ENCODE measurements at regions not wholly inside any gene's neighbourhood (a gene's known extent, or its start where the extent isn't known, plus 50 kb on each side); places are given as distances from the start of the nearest gene placed in this dataset.

GRCh38 chr18:43651057-43651456 lies 373.8 kb upstream of the SYT4 start:
- no peak for FAIRE-seq

DNA sequence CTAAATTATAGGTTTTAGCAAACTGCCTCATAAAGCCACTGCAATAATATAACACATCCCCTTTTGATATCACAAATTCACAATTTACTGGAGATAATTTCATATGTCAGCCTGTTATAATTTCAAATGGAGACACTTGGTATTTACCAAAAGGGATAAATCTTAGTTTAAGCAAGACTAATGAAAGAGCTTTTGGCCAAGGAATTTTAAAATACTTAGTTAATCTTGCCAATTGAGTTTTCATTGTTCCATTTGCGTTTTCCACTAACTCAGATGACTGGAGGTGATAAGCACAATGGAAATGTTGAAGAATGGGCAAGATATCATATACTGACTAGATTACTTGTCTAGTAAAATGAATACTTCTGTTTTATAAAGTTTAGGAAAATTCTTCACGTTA lies 379.3 kb upstream of the SYT4 start:
- FAIRE-seq, result no peak

- FAIRE-seq, result no peak
These were observed 384.3 kb upstream of the SYT4 start for GRCh38 chr18:43661570-43661969.

- FAIRE-seq, result no peak
These were observed 385.4 kb upstream of the SYT4 start for GRCh38 chr18:43662657-43663056.

DNA sequence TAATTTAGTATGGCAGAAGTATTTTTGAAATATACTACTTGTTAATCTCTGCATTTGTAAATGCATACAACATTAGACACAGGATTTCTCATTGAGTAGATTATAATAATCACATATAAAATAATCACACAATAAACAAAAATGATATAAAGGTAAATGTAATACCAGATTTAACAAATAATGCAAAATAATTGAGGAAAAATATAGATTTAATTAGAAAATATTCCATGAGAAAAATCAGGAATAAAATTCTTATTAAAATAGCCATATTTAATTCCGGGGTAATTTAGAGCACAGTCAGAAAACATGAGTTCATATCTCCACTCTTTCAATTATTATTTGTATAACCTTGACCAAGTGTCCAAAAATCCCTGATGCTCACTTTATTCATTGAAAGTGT lies 385.9 kb upstream of the SYT4 start:
- no peak for FAIRE-seq

GRCh38 chr18:43664487-43665008 lies 387.3 kb upstream of the SYT4 start:
- no peak for FAIRE-seq

DNA sequence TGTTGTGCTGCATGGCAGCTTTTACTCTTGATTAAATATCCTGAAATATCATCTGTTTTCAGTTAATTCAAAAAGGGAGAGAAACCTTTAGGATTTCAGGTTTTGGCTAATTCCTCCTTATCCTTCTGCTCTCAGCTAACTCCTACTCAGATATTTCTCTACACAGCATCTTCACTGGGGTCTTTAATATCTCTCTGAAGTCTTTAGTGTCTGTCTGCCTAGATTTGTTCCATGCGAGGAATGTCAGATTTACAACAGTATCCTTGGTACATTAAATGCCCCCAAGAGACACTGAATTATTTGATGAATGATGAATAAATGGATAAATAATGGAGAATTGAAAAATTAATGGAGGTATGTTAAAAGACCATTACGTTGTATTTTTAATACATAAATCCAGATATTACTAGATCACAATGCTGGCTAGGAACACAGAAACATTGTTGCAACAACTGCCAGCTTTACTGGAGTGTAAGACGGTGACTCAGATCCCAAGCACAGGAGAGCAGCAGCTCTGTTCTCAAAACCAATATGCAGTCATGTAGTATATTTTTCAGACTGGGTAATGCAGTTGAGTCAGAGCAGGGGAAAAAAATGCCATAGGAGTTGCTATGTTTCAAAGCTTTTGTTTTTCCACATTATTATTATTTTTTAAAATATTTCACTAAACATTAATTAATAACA lies 388.0 kb upstream of the SYT4 start:
- no peak for FAIRE-seq

DNA sequence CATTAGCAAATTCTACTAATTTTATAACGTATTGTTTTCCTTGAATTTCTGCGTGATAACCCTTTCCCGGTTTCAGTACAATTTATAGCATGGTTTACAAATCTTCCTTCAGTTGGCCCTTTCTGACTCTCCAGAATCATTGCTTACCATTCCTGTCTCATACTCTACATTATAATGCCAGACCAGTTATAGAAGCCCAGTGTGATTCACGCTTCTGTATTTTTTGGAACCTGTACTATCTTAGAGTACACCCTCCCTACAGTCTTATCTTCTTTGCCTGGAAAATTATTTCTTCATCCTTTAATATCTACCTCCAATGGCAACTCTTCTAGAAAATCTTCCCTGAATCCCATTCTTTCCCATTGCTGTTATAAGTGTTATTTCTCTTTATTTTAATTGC lies 391.6 kb upstream of the SYT4 start:
- no peak for FAIRE-seq

DNA sequence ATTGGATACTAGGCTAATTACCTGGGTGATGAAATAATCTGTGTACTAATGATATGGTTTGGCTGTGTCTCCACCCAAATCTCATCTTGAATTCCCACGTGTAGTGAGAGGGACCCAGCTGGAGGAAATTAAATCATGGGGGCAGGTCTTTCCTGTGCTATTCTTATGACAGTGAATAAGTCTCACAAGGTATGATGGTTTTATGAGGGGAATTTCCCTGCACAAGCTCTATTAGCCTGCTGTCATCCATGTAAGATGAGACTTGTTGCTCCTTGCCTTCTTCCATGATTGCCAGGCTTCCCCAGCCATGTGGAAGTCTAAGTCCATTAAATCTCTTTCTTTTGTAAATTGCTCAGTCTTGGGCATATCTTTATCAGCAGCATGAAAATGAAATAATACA lies 394.1 kb upstream of the SYT4 start:
- FAIRE-seq, result no peak

GRCh38 chr18:43680096-43680495 lies 402.8 kb upstream of the SYT4 start:
- FAIRE-seq, result no peak

- no peak for FAIRE-seq
These were observed 404.4 kb upstream of the SYT4 start for GRCh38 chr18:43681661-43682060.

DNA sequence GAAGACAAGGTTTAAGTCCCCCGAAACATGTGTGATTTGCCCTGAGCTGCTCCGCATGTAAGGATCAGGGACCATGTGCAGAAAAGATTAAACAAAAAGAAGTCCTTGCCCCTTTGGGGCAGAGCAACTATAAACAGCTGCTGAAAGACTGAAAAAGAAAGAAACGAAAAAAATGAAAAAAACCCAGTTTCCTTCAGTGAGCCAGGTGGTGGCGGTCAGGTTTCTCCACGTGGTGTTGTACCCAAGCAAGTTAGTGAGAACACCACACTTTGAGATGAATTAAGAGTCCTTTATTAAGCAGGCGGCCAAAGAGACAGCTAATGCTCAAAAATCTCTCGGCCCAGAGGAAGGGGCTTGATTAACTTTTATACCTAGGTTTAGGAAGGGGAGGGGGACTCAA lies 404.9 kb upstream of the SYT4 start:
- no peak for FAIRE-seq

DNA sequence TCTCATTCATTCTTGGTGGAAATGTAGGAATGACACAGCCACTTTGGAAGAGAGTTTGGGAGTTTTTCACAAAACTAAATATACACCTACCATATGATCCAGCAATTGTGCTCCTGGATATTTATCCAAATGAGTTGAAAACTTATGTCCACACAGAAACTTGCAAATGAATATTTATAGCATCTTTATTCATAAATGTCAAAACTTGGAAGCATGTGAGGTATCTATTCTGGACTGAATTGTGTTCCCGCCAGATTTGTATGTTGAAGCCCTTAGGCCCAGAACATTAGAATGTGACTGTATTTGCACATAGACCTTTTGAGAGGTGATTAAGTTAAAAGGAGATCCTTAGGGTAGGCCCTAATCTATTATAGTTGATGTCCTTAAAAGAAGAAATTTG lies 409.4 kb upstream of the SYT4 start:
- FAIRE-seq, result no peak

- no peak for FAIRE-seq
These were observed 414.9 kb upstream of the SYT4 start for GRCh38 chr18:43692099-43692690.

GRCh38 chr18:43702399-43702798 lies 425.1 kb upstream of the SYT4 start:
- no peak for FAIRE-seq

GRCh38 chr18:43703050-43703449 lies 425.8 kb upstream of the SYT4 start:
- FAIRE-seq, result no peak

- FAIRE-seq, result no peak
These were observed 428.6 kb upstream of the SYT4 start for GRCh38 chr18:43705850-43706249.

DNA sequence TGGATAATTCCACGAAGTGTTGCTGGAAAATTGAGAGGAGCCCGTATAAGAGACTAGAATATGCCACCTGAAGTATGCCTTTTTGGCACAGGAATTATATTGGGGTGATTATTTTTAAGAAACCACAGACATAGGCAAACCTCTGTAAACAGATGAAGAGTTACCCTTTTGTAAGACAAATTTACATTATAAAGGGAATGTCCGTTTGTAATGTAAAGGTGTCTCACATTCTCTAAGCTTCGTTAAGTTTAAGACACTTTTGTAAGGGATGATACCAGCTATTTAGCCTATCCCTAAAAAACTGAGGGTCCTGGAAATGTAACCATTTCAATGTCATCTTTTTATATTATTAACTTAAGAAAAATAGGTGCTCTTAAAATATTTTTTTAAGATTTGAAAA lies 432.8 kb upstream of the SYT4 start:
- FAIRE-seq, result no peak

- no peak for FAIRE-seq
These were observed 437.2 kb upstream of the SYT4 start for GRCh38 chr18:43714343-43715010.

- FAIRE-seq, result no peak
These were observed 442.0 kb upstream of the SYT4 start for GRCh38 chr18:43719267-43719795.

DNA sequence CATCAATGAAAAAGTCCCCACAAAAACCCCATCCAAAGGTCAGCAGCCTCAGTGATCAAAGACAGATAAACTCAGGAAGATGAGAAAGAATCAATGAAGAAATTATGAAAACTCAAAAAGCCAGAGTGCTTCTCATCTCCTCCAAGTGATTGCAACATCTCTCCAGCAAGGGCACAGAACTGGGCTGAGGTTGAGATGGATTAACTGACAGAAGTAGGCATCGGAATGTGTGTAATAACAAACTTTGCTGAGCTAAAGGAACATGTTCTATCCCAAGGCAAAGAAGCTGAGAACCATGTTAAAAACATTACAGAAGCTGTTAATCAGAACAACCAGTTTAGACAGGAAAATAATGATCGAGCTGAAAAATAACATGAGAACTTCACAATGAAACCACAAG lies 442.8 kb upstream of the SYT4 start:
- FAIRE-seq, result no peak

DNA sequence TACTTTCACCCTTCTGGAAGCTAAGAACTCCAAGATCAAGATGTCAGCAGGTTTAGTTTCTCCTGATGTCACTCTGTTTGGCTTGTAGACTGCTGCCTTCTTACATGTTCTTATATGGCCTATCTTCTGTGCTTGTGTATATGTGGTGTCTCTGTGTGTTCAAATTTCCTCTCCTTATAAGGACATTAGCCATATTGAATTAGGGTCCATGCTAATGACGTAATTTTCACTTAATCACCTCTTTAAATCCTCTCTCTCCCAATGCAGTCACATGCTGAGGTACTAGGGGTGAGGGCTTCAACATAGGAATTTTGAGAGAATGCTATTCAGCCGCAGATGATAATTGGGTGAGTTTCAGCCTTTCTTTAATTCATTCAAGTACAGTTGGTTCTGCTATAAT lies 458.3 kb upstream of the SYT4 start:
- no peak for FAIRE-seq

- no peak for FAIRE-seq
These were observed 467.9 kb upstream of the SYT4 start for GRCh38 chr18:43744960-43745745.
